H9 (cell line): ENCODE measurements at regions not wholly inside any gene's neighbourhood (a gene's known extent, or its start where the extent isn't known, plus 50 kb on each side); places are given as distances from the start of the nearest gene placed in this dataset.

Source experiments
- DNase-seq: peaks from one replicate; pipeline ENCODE4 v3.0.0-alpha.2; 2017
- H2AFZ ChIP-seq: one replicate; pipeline ENCODE4 v1.6.1; 2013; ENCODE audit warnings: mild to moderate bottlenecking, low read length, control low read depth, moderate library complexity
- H2AK5ac ChIP-seq: 2 replicates; pipeline ENCODE4 v1.6.1; 2013; ENCODE audit warnings: low read length, control low read depth, mixed read lengths; ENCODE audit not compliant: insufficient read length
- H2BK120ac ChIP-seq: one replicate; pipeline ENCODE4 v1.6.1; 2013; ENCODE audit warnings: low read depth, mild to moderate bottlenecking, low read length, control low read depth, inconsistent platforms; ENCODE audit not compliant: poor library complexity, severe bottlenecking
- H2BK12ac ChIP-seq: 2 replicates; pipeline ENCODE4 v1.6.1; 2013; ENCODE audit warnings: low read length, control low read depth, mixed read lengths, low read depth; ENCODE audit not compliant: insufficient read length
- H2BK15ac ChIP-seq: 2 replicates; pipeline ENCODE4 v1.6.1; 2013; ENCODE audit warnings: low read depth, low read length, control low read depth
- H2BK20ac ChIP-seq: one replicate; pipeline ENCODE4 v1.6.1; 2013; ENCODE audit warnings: low read depth, mild to moderate bottlenecking, low read length, control low read depth, inconsistent platforms; ENCODE audit not compliant: poor library complexity, severe bottlenecking
- H2BK5ac ChIP-seq: 2 replicates; pipeline ENCODE4 v1.6.1; 2013; ENCODE audit warnings: low read length, control low read depth, mixed read lengths; ENCODE audit not compliant: insufficient read length
- H3K14ac ChIP-seq: 2 replicates; pipeline ENCODE4 v1.6.1; 2013; ENCODE audit warnings: low read length, control low read depth; ENCODE audit not compliant: insufficient read depth
- H3K18ac ChIP-seq: 2 replicates; pipeline ENCODE4 v1.6.1; 2013; ENCODE audit warnings: low read depth, mild to moderate bottlenecking, mixed read lengths, low read length, control low read depth; ENCODE audit not compliant: insufficient read length
- H3K23ac ChIP-seq: 2 replicates; pipeline ENCODE4 v1.6.1; 2013; ENCODE audit warnings: low read length, control low read depth, mixed read lengths, low read depth; ENCODE audit not compliant: insufficient read length
- H3K23me2 ChIP-seq: 2 replicates; pipeline ENCODE4 v1.6.1; 2013; ENCODE audit warnings: low read depth, mild to moderate bottlenecking, mixed read lengths, low read length, control low read depth; ENCODE audit not compliant: insufficient read length, poor library complexity, severe bottlenecking
- H3K27ac ChIP-seq: 2 replicates; pipeline ENCODE4 v1.5.1; 2013; ENCODE audit warnings: low read length, control low read depth, mixed read lengths, low read depth; ENCODE audit not compliant: insufficient read length
- H3K27me3 ChIP-seq: 2 replicates; pipeline ENCODE4 v1.6.1; 2013; ENCODE audit warnings: low read length, control low read depth, inconsistent platforms; ENCODE audit not compliant: insufficient read depth
- H3K4ac ChIP-seq: 2 replicates; pipeline ENCODE4 v1.6.1; 2013; ENCODE audit warnings: low read depth, mild to moderate bottlenecking, control low read depth, inconsistent platforms, low read length, moderate library complexity
- H3K4me1 ChIP-seq: 2 replicates; pipeline ENCODE4 v1.6.1; 2013; ENCODE audit warnings: low read length, control low read depth, inconsistent platforms; ENCODE audit not compliant: insufficient read depth
- H3K4me2 ChIP-seq: 2 replicates; pipeline ENCODE4 v1.6.1; 2013; ENCODE audit warnings: low read length, control low read depth, mixed read lengths; ENCODE audit not compliant: insufficient read length, insufficient read depth
- H3K56ac ChIP-seq: 2 replicates; pipeline ENCODE4 v1.6.1; 2013; ENCODE audit warnings: low read depth, mild to moderate bottlenecking, mixed read lengths, low read length, control low read depth; ENCODE audit not compliant: insufficient read length
- H3K79me1 ChIP-seq: 2 replicates; pipeline ENCODE4 v1.6.1; 2013; ENCODE audit warnings: low read depth, mild to moderate bottlenecking, moderate library complexity, low read length, control low read depth, inconsistent platforms; ENCODE audit not compliant: insufficient read depth, poor library complexity, severe bottlenecking
- H3K79me2 ChIP-seq: 2 replicates; pipeline ENCODE4 v1.6.1; 2013; ENCODE audit warnings: low read length, control low read depth, inconsistent platforms; ENCODE audit not compliant: insufficient read depth
- H3K9ac ChIP-seq: 2 replicates; pipeline ENCODE4 v1.6.1; 2013; ENCODE audit warnings: low read length, control low read depth, mixed read lengths; ENCODE audit not compliant: insufficient read length; ENCODE audit errors: extremely low read depth
- H3K9me3 ChIP-seq: one replicate; pipeline ENCODE4 v1.6.1; 2013; ENCODE audit warnings: low read depth, low read length, inconsistent platforms; ENCODE audit not compliant: control insufficient read depth
- H3T11ph ChIP-seq: one replicate; pipeline ENCODE4 v1.6.1; 2013; ENCODE audit warnings: mild to moderate bottlenecking, low read length, control low read depth, inconsistent platforms
- H4K20me1 ChIP-seq: one replicate; pipeline ENCODE4 v1.6.1; 2013; ENCODE audit not compliant: control insufficient read depth, insufficient read length, insufficient read depth
- H4K5ac ChIP-seq: 2 replicates; pipeline ENCODE4 v1.6.1; 2013; ENCODE audit warnings: low read depth, mild to moderate bottlenecking, mixed read lengths, low read length, control low read depth; ENCODE audit not compliant: insufficient read length
- H4K8ac ChIP-seq: replicated peaks from 2 replicates; pipeline ENCODE4 v1.6.1; 2013; ENCODE audit warnings: low read length, control low read depth, mixed read lengths, low read depth; ENCODE audit not compliant: insufficient read length
- H4K91ac ChIP-seq: 2 replicates; pipeline ENCODE4 v1.6.1; 2013; ENCODE audit warnings: low read depth, mild to moderate bottlenecking, moderate library complexity, mixed read lengths, low read length, control low read depth; ENCODE audit not compliant: insufficient read length
- H3K27ac Mint-ChIP-seq, 3 experiments: 2 replicates in 2 of 3; 3 replicates in 1 of 3; pipeline ENCODE4 v1.8.0; 2020 to 2021; ENCODE audit warnings: mixed read lengths in 3 of 3, mild to moderate bottlenecking in 1 of 3, moderate library complexity in 1 of 3
- H3K27me3 Mint-ChIP-seq: 2 replicates; pipeline ENCODE4 v1.8.0; 2021; ENCODE audit warnings: low read depth, mild to moderate bottlenecking, moderate library complexity, mixed read lengths
- H3K36me3 Mint-ChIP-seq, 3 experiments: 2 replicates in 2 of 3; 3 replicates in 1 of 3; pipeline ENCODE4 v1.8.0; 2020 to 2021; ENCODE audit warnings: low read depth in 3 of 3, mixed read lengths in 3 of 3; ENCODE audit not compliant: insufficient read depth in 1 of 3
- H3K4me1 Mint-ChIP-seq, 2 experiments: 2 replicates each; pipeline ENCODE4 v1.8.0; 2020; ENCODE audit warnings: mixed read lengths in 2 of 2
- H3K4me3 Mint-ChIP-seq, 2 experiments: 2 replicates in 1 of 2; 3 replicates in 1 of 2; pipeline ENCODE4 v1.8.0; 2020 to 2021; ENCODE audit warnings: mild to moderate bottlenecking in 2 of 2, mixed read lengths in 2 of 2, moderate library complexity in 1 of 2
- H3K9me3 Mint-ChIP-seq, 2 experiments: 2 replicates in 1 of 2; 3 replicates in 1 of 2; pipeline ENCODE4 v1.8.0; 2020; ENCODE audit warnings: mild to moderate bottlenecking in 2 of 2, mixed read lengths in 2 of 2, moderate library complexity in 1 of 2
- CTCF ChIP-seq: fragments of 200-600 bp; sonication (generic); conservative IDR thresholded peaks from 3 replicates; pipeline ENCODE4 v1.8.0; 2021; ENCODE audit warnings: antibody characterized with exemption, mild to moderate bottlenecking
- WGBS: extraction: QIAGEN DNeasy Blood & Tissue Kit; methylation state at CpG from one replicate; pipeline ENCODE4 v1.1.7; 2013; ENCODE audit warnings: missing lambda C conversion rate, low lambda C conversion rate, mixed read lengths; ENCODE audit not compliant: insufficient read length; ENCODE audit errors: extremely low coverage; 5-methylcytosine and 5-hydroxymethylcytosine counted together

GRCh38 chr2:21393173-21393572 lies 269.4 kb downstream of the TDRD15 start:
- Histone ChIP-seq H3K79me1 (no peaks in the 10 kb centered on the region), H2AFZ (no peak overlapping the region)

More at GRCh38 chr2:21393173-21393572, 269.4 kb downstream of the TDRD15 start:
- Histone ChIP-seq H3K9ac (no peak overlapping the region), H4K91ac (no peak overlapping the region), H4K20me1 (no peaks in the 10 kb centered on the region), H3T11ph (no peak overlapping the region), H3K4ac (no peak overlapping the region), H3K4me2 (no peak overlapping the region), H2BK20ac (no peak overlapping the region), H3K56ac (no peak overlapping the region), H2BK15ac (no peak overlapping the region), H4K5ac (no peak overlapping the region), H2BK120ac (no peak overlapping the region), H3K27me3 (no peaks in the 10 kb centered on the region), H3K14ac (no peak overlapping the region), H2BK5ac (no peak overlapping the region), H3K27ac (no peak overlapping the region), H2AK5ac (no peak overlapping the region), H3K23me2 (no peaks in the 10 kb centered on the region), H3K79me2 (no peaks in the 10 kb centered on the region), H3K23ac (no peak overlapping the region), H2BK12ac (no peak overlapping the region), H3K9me3 (no peaks in the 10 kb centered on the region), H3K18ac (no peak overlapping the region), H3K4me1 (no peaks in the 10 kb centered on the region), H4K8ac (no peak overlapping the region)
- WGBS, result no CpG with 5 or more reads among the region's 5 CpGs
- H3K9me3 Mint-ChIP-seq, result no peaks in the 10 kb centered on the region; a peak in 1 of 5 replicates
- no peak overlapping the region; a peak in 1 of 7 replicates for H3K27ac Mint-ChIP-seq
- H3K27me3 Mint-ChIP-seq, result no peaks in the 10 kb centered on the region; the same call in 1 of the 2 replicates
- no peaks in the 10 kb centered on the region for H3K36me3 Mint-ChIP-seq
- peaks cover 4 to 5% of the 10 kb centered on the region in 2 experiments; a peak in 3 of 4 replicates for H3K4me1 Mint-ChIP-seq
- no peak for DNase-seq
- no peak for TF ChIP-seq CTCF
- H3K4me3 Mint-ChIP-seq, result no peak overlapping the region
